ENCODE measurements at regions not wholly inside any gene's neighbourhood (a gene's known extent, or its start where the extent isn't known, plus 50 kb on each side); places are given as distances from the start of the nearest gene placed in this dataset.
A peak's percentile ranks its signal among the peaks of the same experiment; 100 is the strongest.

DNA sequence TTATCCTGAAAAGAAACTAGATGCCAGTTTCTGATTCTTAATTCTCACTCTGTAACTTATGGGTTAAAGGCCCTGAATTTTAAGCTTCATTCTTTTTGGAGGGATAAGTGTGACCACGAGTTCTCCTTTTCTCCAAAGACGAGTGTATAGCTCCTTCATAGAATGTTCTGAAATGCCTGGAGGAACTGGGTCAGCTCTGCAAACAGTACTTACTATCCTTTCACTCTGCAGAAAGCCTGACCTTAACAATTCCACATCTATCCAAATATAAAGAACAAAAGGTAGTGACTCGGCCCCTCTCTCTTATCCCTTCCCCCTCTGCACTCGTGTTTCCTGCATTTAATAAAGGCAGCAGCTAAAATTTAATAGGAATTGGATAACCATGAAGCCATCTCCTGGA lies 150.5 kb downstream of the LYPLAL1 start (continued):
- TF ChIP-seq, protein P1, sequence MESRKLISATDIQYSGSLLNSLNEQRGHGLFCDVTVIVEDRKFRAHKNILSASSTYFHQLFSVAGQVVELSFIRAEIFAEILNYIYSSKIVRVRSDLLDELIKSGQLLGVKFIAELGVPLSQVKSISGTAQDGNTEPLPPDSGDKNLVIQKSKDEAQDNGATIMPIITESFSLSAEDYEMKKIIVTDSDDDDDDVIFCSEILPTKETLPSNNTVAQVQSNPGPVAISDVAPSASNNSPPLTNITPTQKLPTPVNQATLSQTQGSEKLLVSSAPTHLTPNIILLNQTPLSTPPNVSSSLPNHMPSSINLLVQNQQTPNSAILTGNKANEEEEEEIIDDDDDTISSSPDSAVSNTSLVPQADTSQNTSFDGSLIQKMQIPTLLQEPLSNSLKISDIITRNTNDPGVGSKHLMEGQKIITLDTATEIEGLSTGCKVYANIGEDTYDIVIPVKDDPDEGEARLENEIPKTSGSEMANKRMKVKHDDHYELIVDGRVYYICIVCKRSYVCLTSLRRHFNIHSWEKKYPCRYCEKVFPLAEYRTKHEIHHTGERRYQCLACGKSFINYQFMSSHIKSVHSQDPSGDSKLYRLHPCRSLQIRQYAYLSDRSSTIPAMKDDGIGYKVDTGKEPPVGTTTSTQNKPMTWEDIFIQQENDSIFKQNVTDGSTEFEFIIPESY (IDR thresholded peaks at IDR 0.05; ENCODE audit: extremely low read depth, insufficient replicate concordance, low read length), result no peak
- TF ChIP-seq YY1 (IDR thresholded peaks at IDR 0.05; ENCODE audit: extremely low read depth, insufficient replicate concordance, low read depth, low read length), result no peak

DNA sequence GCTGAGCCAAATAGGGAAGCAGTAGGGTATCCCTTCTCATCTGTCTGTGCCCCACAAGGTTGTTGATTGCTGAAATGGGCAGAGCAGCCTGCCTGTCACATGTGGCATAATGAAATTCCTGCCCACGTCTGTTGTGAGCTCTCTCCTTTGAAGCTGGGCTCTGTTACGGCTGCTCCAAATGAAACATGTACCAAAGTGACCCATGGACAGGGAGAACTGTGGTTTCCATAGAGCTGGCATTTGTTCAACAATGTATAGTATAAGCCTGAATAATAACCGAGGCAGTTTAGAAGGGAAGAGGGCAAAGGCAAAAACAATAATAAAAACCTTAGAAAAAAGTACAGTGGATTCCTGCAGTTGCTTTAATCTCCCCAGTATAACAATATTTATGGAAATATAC lies 149.7 kb downstream of the LYPLAL1 start:
- H3K4me3 ChIP-seq (replicated peaks in 1 of 2; ENCODE audit: low read depth in 1 of 2, low read length in 2 of 2), result no peak overlapping the region
- ChIA-PET CTCF (no interaction called here), RAD21 (ENCODE audit: low non-redundant PET in 1 of 2, low total read pairs in 2 of 2, uncharacterized antibody in 2 of 2, unreplicated experiment in 2 of 2) (no interaction called here), POLR2A (no interaction called here)
- no peaks in the 10 kb centered on the region for H3K9me2 ChIP-seq (ENCODE audit: insufficient read depth)
- peak overlapping the region; percentile 18; the same call in 1 of the 2 replicates for H3K4me2 ChIP-seq (ENCODE audit: low read length)
- H3K9me3 ChIP-seq (ENCODE audit: control insufficient read depth in 1 of 2, insufficient read depth in 1 of 2, low read depth in 1 of 2, low read length in 2 of 2), result no peaks in the 10 kb centered on the region
- intact Hi-C loops (cut with micrococcal nuclease), result no loop called here
- H3K36me3 ChIP-seq (ENCODE audit: control insufficient read depth in 1 of 2, insufficient read depth in 2 of 2, low read length in 2 of 2), result no peaks in the 10 kb centered on the region
- no TSS peak for BruUV-seq (replicated peaks)
- H4K20me1 ChIP-seq (ENCODE audit: insufficient read depth), result no peaks in the 10 kb centered on the region
- H3K79me2 ChIP-seq (ENCODE audit: insufficient read depth, low read length), result no peaks in the 10 kb centered on the region
- no peaks in the 10 kb centered on the region for H3K27me3 ChIP-seq (ENCODE audit: insufficient read depth, low read length)
- H3K9ac ChIP-seq (ENCODE audit: low read length), result no peak overlapping the region
- no peak overlapping the region for H2AFZ ChIP-seq (ENCODE audit: low read depth, low read length, poor library complexity, severe bottlenecking)
- DNase-seq (ENCODE audit: low read depth, low spot score) (no peak), ATAC-seq (peak; percentile 46)
- peaks cover 13 to 29% of the 10 kb centered on the region in 2 experiments; a peak in 3 of 4 replicates for H3K4me1 ChIP-seq (ENCODE audit: control insufficient read depth in 1 of 2, insufficient read depth in 2 of 2, low read length in 2 of 2)
- TF ChIP-seq SRF (IDR thresholded peaks at IDR 0.05; ENCODE audit: low read depth) (no peak), ZFX (IDR thresholded peaks at IDR 0.05) (no peak), POLR2A (IDR thresholded peaks at IDR 0.05; ENCODE audit: borderline replicate concordance, extremely low read depth, insufficient read depth, insufficient read length) (no peak), EZH2phosphoT487 (IDR thresholded peaks at IDR 0.05; ENCODE audit: borderline replicate concordance) (no peak)
- TF ChIP-seq, protein P2, sequence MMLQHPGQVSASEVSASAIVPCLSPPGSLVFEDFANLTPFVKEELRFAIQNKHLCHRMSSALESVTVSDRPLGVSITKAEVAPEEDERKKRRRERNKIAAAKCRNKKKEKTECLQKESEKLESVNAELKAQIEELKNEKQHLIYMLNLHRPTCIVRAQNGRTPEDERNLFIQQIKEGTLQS (IDR thresholded peaks at IDR 0.05), result no peak
- no peak overlapping the region for H3K27ac ChIP-seq (ENCODE audit: low read depth, low read length)

Measured in HCT116 (cell line).